GM12878 (cell line): ENCODE measurements at regions not wholly inside any gene's neighbourhood (a gene's known extent, or its start where the extent isn't known, plus 50 kb on each side); places are given as distances from the start of the nearest gene placed in this dataset.
"Not testable (repeated sequence)": the region's sequence is repeated elsewhere in the genome, so short reads cannot be mapped to it uniquely, and the experiment has no call there.

Experiments
- ATAC-seq: fragments of 200-7000 bp; cut with Tn5 transposase; 3 replicates; pipeline ENCODE4 v1.9.1; 2020; ENCODE audit warnings: mild to moderate bottlenecking, moderate library complexity
- BruUV-seq: library from RNA; stranded (reverse); fragments of 400-500 nt; replicated peaks from 2 replicates; lab custom pipeline; 2021; lab: Mats Ljungman, UMichigan
- CTCF ChIA-PET: fragments of 300-600 bp; sonication (Branson Sonifier 250); formaldehyde crosslinking; extraction: SDS; loops from one replicate; lab custom pipeline; 2021; ENCODE audit warnings: inconsistent platforms; lab: Yijun Ruan, JAX
- POLR2A ChIA-PET: fragments of 350-600 bp; formaldehyde crosslinking; extraction: SDS; loops from one replicate; lab custom pipeline; 2021; ENCODE audit warnings: inconsistent platforms; lab: Charles Lee
- RAD21 ChIA-PET: fragments of 300-600 bp; sonication (Branson Sonifier 250); formaldehyde crosslinking; loops from one replicate; lab custom pipeline; 2023; ENCODE audit warnings: antibody characterized with exemption; ENCODE audit not compliant: unreplicated experiment; lab: Charles Lee
- SMC1A ChIA-PET: fragments of 300-600 bp; sonication (Branson Sonifier 250); formaldehyde crosslinking; loops from one replicate; lab custom pipeline; 2023; ENCODE audit not compliant: unreplicated experiment, uncharacterized antibody; lab: Charles Lee
- DNase-seq: peaks from one replicate; pipeline ENCODE4 v3.0.0-alpha.2; 2011; ENCODE audit warnings: low read depth, low spot score
- FAIRE-seq: peaks from 3 replicates; lab custom pipeline; 2011; peaks lifted over from hg19 to GRCh38; lab: Jason Lieb, UNC
- H2AFZ ChIP-seq: 2 replicates; pipeline ENCODE4 v1.6.0; 2011; ENCODE audit warnings: low read depth, low read length, control low read depth; ENCODE audit not compliant: control insufficient read depth
- H3K27ac ChIP-seq: 2 replicates; pipeline ENCODE4 v1.5.1; 2011; ENCODE audit warnings: control low read depth; ENCODE audit not compliant: control insufficient read depth, insufficient read depth
- H3K27me3 ChIP-seq, 2 experiments: replicated peaks in 1 of 2; 2 replicates each; pipeline versions ENCODE4 v1.6.0 to v1.6.1; 2011; ENCODE audit warnings: low read length in 1 of 2; ENCODE audit not compliant: control insufficient read depth in 2 of 2, insufficient read depth in 2 of 2
- H3K36me3 ChIP-seq, 2 experiments: 2 replicates each; pipeline ENCODE4 v1.5.1; 2011; ENCODE audit warnings: low read length in 1 of 2; ENCODE audit not compliant: control insufficient read depth in 2 of 2, insufficient read depth in 2 of 2
- H3K4me1 ChIP-seq: 2 replicates; pipeline ENCODE4 v1.6.1; 2011; ENCODE audit warnings: mild to moderate bottlenecking, low read length, moderate library complexity, mixed read lengths; ENCODE audit not compliant: control insufficient read depth, insufficient read depth
- H3K4me2 ChIP-seq: 2 replicates; pipeline ENCODE4 v1.6.0; 2011; ENCODE audit warnings: control low read depth; ENCODE audit not compliant: control insufficient read depth, insufficient read depth
- H3K4me3 ChIP-seq: fragments of 200-600 bp; sonication (generic); 2 replicates; pipeline ENCODE4 v1.5.1; 2016
- H3K79me2 ChIP-seq: 2 replicates; pipeline ENCODE4 v1.6.0; 2011; ENCODE audit warnings: low read length; ENCODE audit not compliant: control insufficient read depth, insufficient read depth
- H3K9ac ChIP-seq: 2 replicates; pipeline ENCODE4 v1.8.0; 2011; ENCODE audit warnings: low read length, control low read depth, mixed read lengths; ENCODE audit not compliant: control insufficient read depth, insufficient read depth
- H3K9me3 ChIP-seq: replicated peaks from 3 replicates; pipeline ENCODE4 v1.5.1; 2011; ENCODE audit warnings: mild to moderate bottlenecking, low read length; ENCODE audit not compliant: control insufficient read depth, insufficient read depth
- H4K20me1 ChIP-seq: 2 replicates; pipeline ENCODE4 v1.6.0; 2011; ENCODE audit not compliant: control insufficient read depth, insufficient read depth
- ATF3 ChIP-seq: IDR thresholded peaks from 2 replicates; pipeline ENCODE4 v1.6.1; 2011; ENCODE audit warnings: low read depth, mild to moderate bottlenecking, low read length, moderate library complexity, borderline replicate concordance; ENCODE audit errors: extremely low read depth
- SMARCA5 ChIP-seq: fragments of 450-650 bp; IDR thresholded peaks from 2 replicates; pipeline ENCODE4 v1.6.1; 2017; ENCODE audit warnings: mild to moderate bottlenecking
- ZNF24 ChIP-seq: fragments of 450-650 bp; IDR thresholded peaks from 2 replicates; pipeline ENCODE4 v1.6.1; 2017; ENCODE audit warnings: antibody characterized with exemption, mild to moderate bottlenecking
- WGBS: methylation state at CpG from one replicate; pipeline ENCODE4 v1.1.6; 2016; ENCODE audit warnings: low lambda C conversion rate; ENCODE audit not compliant: insufficient replicate concordance, insufficient coverage; ENCODE audit errors: missing lambda C conversion rate; 5-methylcytosine and 5-hydroxymethylcytosine counted together
- in situ Hi-C: fragments of 300-500 bp; cut with MboI; formaldehyde crosslinking; loops from 9 replicates; pipeline ENCODE4 v1.14.3; 2018; ENCODE audit warnings: mixed read lengths
- intact Hi-C: fragments of 100-400 bp; cut with micrococcal nuclease; formaldehyde crosslinking; loops from one replicate; pipeline ENCODE4 v1.14.2; 2022; ENCODE audit not compliant: unreplicated experiment

- no peak for TF ChIP-seq ATF3
- no peak for TF ChIP-seq SMARCA5
- TF ChIP-seq, all 136 proteins: peak for 0
These were observed 75.7 kb upstream of the LRPAP1 start (continued) for GRCh38 chr4:3607690-3608552.

GRCh38 chr4:3606850-3607249 lies 74.6 kb upstream of the LRPAP1 start:
- H4K20me1 ChIP-seq, H3K9ac ChIP-seq, RAD21 ChIA-PET, H3K4me3 ChIP-seq, H3K4me2 ChIP-seq, CTCF ChIA-PET, POLR2A ChIA-PET, H3K27me3 ChIP-seq, H3K79me2 ChIP-seq, H3K4me1 ChIP-seq, intact Hi-C loops, H3K27ac ChIP-seq, FAIRE-seq, SMC1A ChIA-PET, H3K9me3 ChIP-seq, H3K36me3 ChIP-seq, DNase-seq, BruUV-seq, in situ Hi-C loops, H2AFZ ChIP-seq: not testable (repeated sequence)
- WGBS: 77% methylated on average over 3 of the region's 5 CpGs
- ATAC-seq: peak; percentile 45

- peak; percentile 98 for TF ChIP-seq ZNF24
- FAIRE-seq: peak; percentile 82
- WGBS: 75% methylated on average over 3 of the region's 3 CpGs
These were observed 74.0 kb upstream of the LRPAP1 start for GRCh38 chr4:3606271-3606670.

More at GRCh38 chr4:3606271-3606670, 74.0 kb upstream of the LRPAP1 start:
- SMC1A ChIA-PET, H3K79me2 ChIP-seq, RAD21 ChIA-PET, H3K36me3 ChIP-seq, H3K4me1 ChIP-seq, H3K27ac ChIP-seq, H3K4me3 ChIP-seq, POLR2A ChIA-PET, H3K9ac ChIP-seq, ATAC-seq, H3K27me3 ChIP-seq, H3K9me3 ChIP-seq, in situ Hi-C loops, H4K20me1 ChIP-seq, intact Hi-C loops, BruUV-seq, H2AFZ ChIP-seq, H3K4me2 ChIP-seq, DNase-seq, CTCF ChIA-PET: not testable (repeated sequence)
